ENCODE measurements at regions not wholly inside any gene's neighbourhood (a gene's known extent, or its start where the extent isn't known, plus 50 kb on each side); places are given as distances from the start of the nearest gene placed in this dataset.

DNA sequence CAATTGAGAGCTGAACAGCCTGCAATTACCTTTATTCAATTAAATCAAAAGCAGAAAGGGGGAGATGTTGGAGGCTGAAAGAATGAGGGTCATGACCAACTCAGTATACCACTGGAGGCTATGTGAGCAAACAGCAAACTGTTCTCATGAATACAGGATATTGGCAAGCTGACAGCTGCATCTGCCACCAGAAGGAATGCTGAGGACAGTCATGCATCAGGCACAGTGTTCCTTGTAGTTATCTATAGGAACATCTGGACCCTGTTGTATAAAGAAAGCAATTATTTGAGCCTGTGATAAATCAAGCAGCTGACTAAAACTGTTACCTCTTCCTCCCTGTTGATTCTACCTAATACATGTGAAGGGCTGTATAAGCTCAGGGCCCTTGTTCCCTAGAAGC, 2064.6 kb downstream of the TP53TG3F start:
- no peak for TF ChIP-seq CTCF (IDR thresholded peaks at IDR 0.05; ENCODE audit: borderline replicate concordance)
- DNase-seq, result no peak
- no peaks in the 10 kb centered on the region for H3K4me1 ChIP-seq
- no peak overlapping the region for H3K4me3 ChIP-seq
- peaks cover 8% of the 10 kb centered on the region for H3K27me3 ChIP-seq (ENCODE audit: low read depth)
- no peaks in the 10 kb centered on the region for H3K36me3 ChIP-seq
- H3K27ac ChIP-seq (replicated peaks), result no peak overlapping the region
- peaks cover 4% of the 10 kb centered on the region for H3K9me3 ChIP-seq (replicated peaks)
- intact Hi-C loops (cut with micrococcal nuclease), result no loop called here

GRCh38 chr16:35525979-35526590, 2066.7 kb downstream of the TP53TG3F start:
- peaks cover 8% of the 10 kb centered on the region for H3K27me3 ChIP-seq (ENCODE audit: low read depth)
- no peak overlapping the region for H3K4me3 ChIP-seq
- no peak for TF ChIP-seq CTCF (IDR thresholded peaks at IDR 0.05; ENCODE audit: borderline replicate concordance)
- no peaks in the 10 kb centered on the region for H3K36me3 ChIP-seq
- no peak for DNase-seq
- H3K27ac ChIP-seq (replicated peaks), result no peak overlapping the region
- intact Hi-C loops (cut with micrococcal nuclease), result no loop called here
- H3K9me3 ChIP-seq (replicated peaks), result peaks cover 4% of the 10 kb centered on the region
- H3K4me1 ChIP-seq, result no peaks in the 10 kb centered on the region

DNA sequence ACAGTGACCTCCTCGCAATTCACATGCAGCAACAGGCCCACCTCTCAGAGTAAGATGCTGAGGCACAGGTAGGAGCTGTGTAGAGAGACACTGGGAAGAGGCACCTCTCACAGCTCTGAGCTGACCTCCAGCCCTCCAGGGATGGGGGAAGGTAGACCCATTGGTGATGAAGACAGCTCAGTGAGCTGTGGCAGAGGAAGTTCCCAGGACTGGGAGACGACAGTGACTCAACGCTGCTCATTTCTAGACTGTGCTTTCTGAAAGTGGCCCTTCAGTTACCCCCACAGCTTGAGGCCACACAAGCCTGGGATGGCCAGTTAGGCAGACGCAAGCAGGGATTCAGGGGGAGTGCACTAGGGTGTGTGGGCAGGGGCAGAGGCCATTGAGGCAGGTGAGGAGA, 2073.2 kb downstream of the TP53TG3F start:
- no peak for DNase-seq
- TF ChIP-seq CTCF (IDR thresholded peaks at IDR 0.05; ENCODE audit: borderline replicate concordance), result no peak
- intact Hi-C loops (cut with micrococcal nuclease), result no loop called here

DNA sequence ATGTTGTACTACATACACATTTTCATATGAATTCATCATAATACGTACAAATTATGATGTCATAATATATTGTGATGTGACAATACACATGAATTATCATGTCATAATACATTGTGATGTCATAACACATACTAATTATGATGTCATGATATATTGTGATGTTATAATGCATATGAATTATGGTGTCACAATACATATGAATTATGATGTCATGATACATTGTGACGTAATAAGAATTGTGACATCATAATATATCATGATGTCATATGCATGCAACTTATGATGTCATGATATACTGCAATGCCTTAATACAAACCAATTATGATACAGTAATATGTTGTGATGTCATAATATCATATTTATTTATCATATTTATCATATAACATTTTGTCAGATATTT, 2074.3 kb downstream of the TP53TG3F start:
- Histone ChIP-seq H3K36me3 (no peaks in the 10 kb centered on the region), H3K4me1 (no peaks in the 10 kb centered on the region), H3K9me3 (replicated peaks) (peaks cover 12% of the 10 kb centered on the region), H3K27me3 (ENCODE audit: low read depth) (no peaks in the 10 kb centered on the region), H3K27ac (replicated peaks) (no peak overlapping the region), H3K4me3 (no peak overlapping the region)
- DNase-seq, result no peak
- intact Hi-C loops (cut with micrococcal nuclease), result no loop called here
- no peak for TF ChIP-seq CTCF (IDR thresholded peaks at IDR 0.05; ENCODE audit: borderline replicate concordance)

More for the DNA sequence above, 2073.2 kb downstream of the TP53TG3F start:
- Histone ChIP-seq H3K27me3 (ENCODE audit: low read depth) (no peaks in the 10 kb centered on the region), H3K27ac (replicated peaks) (no peak overlapping the region), H3K36me3 (no peaks in the 10 kb centered on the region), H3K4me3 (no peak overlapping the region), H3K9me3 (replicated peaks) (peaks cover 9% of the 10 kb centered on the region), H3K4me1 (no peaks in the 10 kb centered on the region)

- intact Hi-C loops (cut with micrococcal nuclease), result no loop called here
- no peak overlapping the region for H3K27ac ChIP-seq (replicated peaks)
Observed at GRCh38 chr16:35543486-35543885, 2084.1 kb downstream of the TP53TG3F start.

More at GRCh38 chr16:35543486-35543885, 2084.1 kb downstream of the TP53TG3F start:
- Histone ChIP-seq H3K27me3 (ENCODE audit: low read depth) (peaks cover 16% of the 10 kb centered on the region), H3K36me3 (no peaks in the 10 kb centered on the region), H3K9me3 (replicated peaks) (peaks cover under 1% of the 10 kb centered on the region), H3K4me3 (no peak overlapping the region), H3K4me1 (no peaks in the 10 kb centered on the region)
- TF ChIP-seq CTCF (IDR thresholded peaks at IDR 0.05; ENCODE audit: borderline replicate concordance), result no peak
- DNase-seq, result no peak
